H1 (cell line): ENCODE measurements at regions not wholly inside any gene's neighbourhood (a gene's known extent, or its start where the extent isn't known, plus 50 kb on each side); places are given as distances from the start of the nearest gene placed in this dataset.

Experiments
- CTCF ChIA-PET: fragments of 300-600 bp; sonication (Branson Sonifier 250); formaldehyde crosslinking; loops from one replicate; lab custom pipeline; 2021; ENCODE audit not compliant: partially characterized antibody; lab: Charles Lee
- POLR2A ChIA-PET: fragments of 300-600 bp; sonication (Branson Sonifier 250); formaldehyde crosslinking; loops from one replicate; lab custom pipeline; 2021; ENCODE audit warnings: inconsistent platforms; ENCODE audit not compliant: partially characterized antibody; lab: Charles Lee
- DNase-seq, 2 experiments: peaks; one replicate each; pipeline versions ENCODE4 v3.0.0 to v3.0.0-alpha.2; 2010 to 2022; ENCODE audit warnings: low spot score in 2 of 2, low read depth in 1 of 2, mixed read lengths in 1 of 2
- FAIRE-seq: peaks from 2 replicates; lab custom pipeline; 2011; peaks lifted over from hg19 to GRCh38; lab: Jason Lieb, UNC
- H2AFZ ChIP-seq: 2 replicates; pipeline ENCODE4 v1.8.1; 2012; ENCODE audit warnings: low read length, inconsistent platforms
- H2AK5ac ChIP-seq: 2 replicates; pipeline ENCODE4 v1.6.1; 2013; ENCODE audit warnings: low read depth, low read length
- H2BK120ac ChIP-seq: replicated peaks from 2 replicates; pipeline ENCODE3; 2013; ENCODE audit warnings: low read depth, low read length, inconsistent platforms
- H2BK12ac ChIP-seq: 2 replicates; pipeline ENCODE4 v1.6.1; 2013; ENCODE audit warnings: low read depth, low read length
- H2BK15ac ChIP-seq: 2 replicates; pipeline ENCODE4 v1.6.1; 2013; ENCODE audit warnings: low read length
- H2BK20ac ChIP-seq: 2 replicates; pipeline ENCODE4 v1.6.1; 2013; ENCODE audit warnings: low read length
- H2BK5ac ChIP-seq: 2 replicates; pipeline ENCODE4 v1.6.1; 2013; ENCODE audit warnings: low read depth, low read length
- H3K14ac ChIP-seq: 2 replicates; pipeline ENCODE4 v1.6.1; 2013; ENCODE audit warnings: inconsistent platforms; ENCODE audit not compliant: insufficient read length
- H3K18ac ChIP-seq: 2 replicates; pipeline ENCODE4 v1.6.1; 2013; ENCODE audit warnings: low read length; ENCODE audit errors: extremely low read depth
- H3K23ac ChIP-seq: 2 replicates; pipeline ENCODE4 v1.6.1; 2013; ENCODE audit warnings: inconsistent platforms; ENCODE audit not compliant: insufficient read length
- H3K23me2 ChIP-seq: 2 replicates; pipeline ENCODE4 v1.6.1; 2013; ENCODE audit warnings: low read depth, low read length
- H3K27ac ChIP-seq: 2 replicates; pipeline ENCODE4 v1.6.1; 2011; ENCODE audit warnings: low read depth, low read length, inconsistent platforms
- H3K27me3 ChIP-seq, 4 experiments: replicated peaks in 1 of 4; 1 replicate in 1 of 4; 2 replicates in 3 of 4; pipeline versions ENCODE4 v1.6.1 to v1.8.1; 2011 to 2013; ENCODE audit warnings: low read length in 3 of 4, mild to moderate bottlenecking in 3 of 4, inconsistent platforms in 2 of 4, mixed read lengths in 2 of 4, moderate library complexity in 1 of 4; ENCODE audit not compliant: control insufficient read depth in 3 of 4, insufficient read depth in 3 of 4; ENCODE audit errors: extremely low read depth in 1 of 4
- H3K36me3 ChIP-seq, 4 experiments: 2 replicates each; pipeline versions ENCODE4 v1.6.1 to v1.8.1; 2011 to 2013; ENCODE audit warnings: mild to moderate bottlenecking in 4 of 4, low read length in 3 of 4, moderate library complexity in 2 of 4, control low read depth in 1 of 4, inconsistent platforms in 1 of 4; ENCODE audit not compliant: insufficient read depth in 4 of 4, control insufficient read depth in 2 of 4
- H3K4ac ChIP-seq: replicated peaks from 2 replicates; pipeline ENCODE3; 2013; ENCODE audit warnings: low read length, low read depth, mixed read lengths, inconsistent platforms; ENCODE audit not compliant: insufficient read length
- H3K4me1 ChIP-seq, 4 experiments: replicated peaks in 1 of 4; 1 replicate in 1 of 4; 2 replicates in 3 of 4; pipeline versions ENCODE4 v1.6.1 to v1.8.1; 2011 to 2013; ENCODE audit warnings: low read length in 3 of 4, inconsistent platforms in 2 of 4, mixed read lengths in 1 of 4; ENCODE audit not compliant: insufficient read depth in 4 of 4, control insufficient read depth in 3 of 4
- H3K4me2 ChIP-seq, 2 experiments: 2 replicates each; pipeline versions ENCODE4 v1.6.1 to v1.8.1; 2011 to 2013; ENCODE audit warnings: low read depth in 2 of 2, low read length in 2 of 2, control low read depth in 1 of 2, inconsistent platforms in 1 of 2, mild to moderate bottlenecking in 1 of 2; ENCODE audit not compliant: insufficient read depth in 1 of 2
- H3K4me3 ChIP-seq, 4 experiments: fragments of 200-600, 300-600 bp in 1 of 4; sonication (generic), shearing (Covaris generic), sonication (Bioruptor Twin) in 1 of 4; 2 replicates each; pipeline versions ENCODE4 v1.5.1 to v1.8.1; 2011 to 2016; ENCODE audit warnings: low read length in 4 of 4, low read depth in 3 of 4, control low read depth in 2 of 4, inconsistent platforms in 2 of 4, mild to moderate bottlenecking in 2 of 4, mixed read lengths in 1 of 4, moderate library complexity in 1 of 4; ENCODE audit not compliant: insufficient read depth in 2 of 4; ENCODE audit errors: extremely low read depth in 1 of 4
- H3K56ac ChIP-seq: replicated peaks from 2 replicates; pipeline ENCODE3; 2013; ENCODE audit warnings: low read depth, mild to moderate bottlenecking, mixed read lengths, low read length, inconsistent platforms; ENCODE audit not compliant: insufficient read length
- H3K79me1 ChIP-seq: 2 replicates; pipeline ENCODE4 v1.6.1; 2013; ENCODE audit warnings: low read depth, low read length, control low read depth
- H3K79me2 ChIP-seq, 2 experiments: 2 replicates each; pipeline versions ENCODE4 v1.6.1 to v1.8.1; 2012 to 2013; ENCODE audit warnings: low read length in 2 of 2, mild to moderate bottlenecking in 2 of 2, inconsistent platforms in 1 of 2; ENCODE audit not compliant: insufficient read depth in 2 of 2, control insufficient read depth in 1 of 2
- H3K9ac ChIP-seq, 4 experiments: replicated peaks in 1 of 4; 1 replicate in 1 of 4; 2 replicates in 3 of 4; pipeline versions ENCODE4 v1.6.1 to v1.8.1; 2011 to 2013; ENCODE audit warnings: low read depth in 3 of 4, low read length in 3 of 4, control low read depth in 2 of 4, mild to moderate bottlenecking in 2 of 4, moderate library complexity in 2 of 4, inconsistent platforms in 1 of 4; ENCODE audit errors: extremely low read depth in 1 of 4
- H3K9me3 ChIP-seq, 2 experiments: 2 replicates each; pipeline versions ENCODE4 v1.6.1 to v1.8.1; 2012 to 2013; ENCODE audit warnings: mild to moderate bottlenecking in 2 of 2, moderate library complexity in 2 of 2, control low read depth in 1 of 2, inconsistent platforms in 1 of 2, low read depth in 1 of 2, low read length in 1 of 2, mixed read lengths in 1 of 2; ENCODE audit not compliant: insufficient read depth in 2 of 2
- H4K20me1 ChIP-seq, 2 experiments: replicated peaks in 1 of 2; 2 replicates each; pipeline versions ENCODE3 to v1.8.1; 2011 to 2013; ENCODE audit warnings: inconsistent platforms in 2 of 2, low read length in 2 of 2, mild to moderate bottlenecking in 1 of 2; ENCODE audit not compliant: insufficient read depth in 2 of 2, control insufficient read depth in 1 of 2
- H4K5ac ChIP-seq: 2 replicates; pipeline ENCODE4 v1.6.1; 2013; ENCODE audit warnings: low read length, low read depth, mixed read lengths, inconsistent platforms; ENCODE audit not compliant: insufficient read length
- H4K8ac ChIP-seq: 2 replicates; pipeline ENCODE4 v1.8.0; 2013; ENCODE audit warnings: mild to moderate bottlenecking, moderate library complexity, low read length, inconsistent platforms; ENCODE audit not compliant: insufficient read depth; ENCODE audit errors: extremely low read depth
- H4K91ac ChIP-seq: replicated peaks from 2 replicates; pipeline ENCODE3; 2013; ENCODE audit warnings: low read length, mixed read lengths, inconsistent platforms; ENCODE audit not compliant: insufficient read length
- CBX5 ChIP-seq: fragments of 300-800, 300-1000 bp; sonication (generic); IDR thresholded peaks from 2 replicates; pipeline ENCODE4 v1.7.1; 2016; ENCODE audit warnings: antibody characterized with exemption, low read length, low read depth
- CHD2 ChIP-seq: IDR thresholded peaks from 2 replicates; pipeline ENCODE4 v1.6.1; 2012; ENCODE audit warnings: low read length, improper control_type of control experiment
- CTBP2 ChIP-seq: IDR thresholded peaks from 2 replicates; pipeline ENCODE4 v1.7.0; 2011; ENCODE audit warnings: borderline replicate concordance, mild to moderate bottlenecking, moderate library complexity, mixed read lengths, low read length; ENCODE audit not compliant: insufficient read depth, insufficient read length
- HDAC2 ChIP-seq, 2 experiments: fragments of 300-600 bp in 1 of 2; sonication (generic) in 1 of 2; IDR thresholded peaks; 2 replicates each; pipeline ENCODE4 v1.6.1; 2011 to 2012; ENCODE audit warnings: low read depth in 2 of 2, low read length in 2 of 2, mild to moderate bottlenecking in 2 of 2, moderate library complexity in 2 of 2, borderline replicate concordance in 1 of 2, inconsistent platforms in 1 of 2
- KDM1A ChIP-seq: fragments of 200-600, 300-600 bp; sonication (generic); IDR thresholded peaks from 2 replicates; pipeline ENCODE4 v1.7.1; 2016; ENCODE audit warnings: mild to moderate bottlenecking, low read length, borderline replicate concordance
- NANOG ChIP-seq: IDR thresholded peaks from 2 replicates; pipeline ENCODE4 v1.6.1; 2011; ENCODE audit warnings: low read length, low read depth, mild to moderate bottlenecking, inconsistent platforms; ENCODE audit not compliant: insufficient read depth, poor library complexity, severe bottlenecking
- SRF ChIP-seq: IDR thresholded peaks from 2 replicates; pipeline ENCODE4 v1.6.1; 2011; ENCODE audit warnings: mild to moderate bottlenecking, low read depth, low read length, moderate library complexity
- TAF1 ChIP-seq: IDR thresholded peaks from 2 replicates; pipeline ENCODE4 v1.6.1; 2011; ENCODE audit warnings: mild to moderate bottlenecking, low read depth, low read length
- TBP ChIP-seq: IDR thresholded peaks from 2 replicates; pipeline ENCODE4 v1.6.1; 2011; ENCODE audit warnings: low read depth, low read length, improper control_type of control experiment
- USF2 ChIP-seq: IDR thresholded peaks from 2 replicates; pipeline ENCODE4 v1.6.1; 2011; ENCODE audit warnings: low read length, improper control_type of control experiment
- YY1 ChIP-seq: IDR thresholded peaks from 2 replicates; pipeline ENCODE4 v1.6.1; 2011; ENCODE audit warnings: low read depth, mild to moderate bottlenecking, low read length
- ZNF274 ChIP-seq: IDR thresholded peaks from 2 replicates; pipeline ENCODE4 v1.7.0; 2012; ENCODE audit warnings: low read length, borderline replicate concordance; ENCODE audit errors: extremely low read depth
- WGBS, 2 experiments: shearing (Covaris generic) in 1 of 2; methylation state at CpG; one replicate each; pipeline versions ENCODE4 v1.1.6 to v1.1.7; 2013 to 2015; ENCODE audit warnings: low lambda C conversion rate in 2 of 2, mixed read lengths in 2 of 2, inconsistent platforms in 1 of 2, low coverage in 1 of 2, missing lambda C conversion rate in 1 of 2; ENCODE audit not compliant: insufficient replicate concordance in 2 of 2, insufficient coverage in 1 of 2, insufficient read length in 1 of 2; ENCODE audit errors: extremely low coverage in 1 of 2, missing lambda C conversion rate in 1 of 2; 5-methylcytosine and 5-hydroxymethylcytosine counted together

- Histone ChIP-seq H2BK15ac (no peak overlapping the region), H4K20me1 (no peaks in the 10 kb centered on the region), H2BK12ac (no peak overlapping the region), H2AFZ (no peak overlapping the region), H3K4me1 (no peaks in the 10 kb centered on the region; a peak in 1 of 7 replicates), H2BK5ac (no peak overlapping the region), H4K8ac (no peak overlapping the region), H3K23me2 (no peaks in the 10 kb centered on the region), H3K27ac (no peak overlapping the region), H3K4me3 (no peak overlapping the region), H3K79me2 (no peaks in the 10 kb centered on the region), H3K18ac (no peak overlapping the region), H4K91ac (no peak overlapping the region), H3K9me3 (no peaks in the 10 kb centered on the region; a peak in 1 of 4 replicates), H3K79me1 (no peaks in the 10 kb centered on the region), H2BK120ac (no peak overlapping the region), H3K4me2 (no peak overlapping the region), H2AK5ac (no peak overlapping the region), H3K4ac (no peak overlapping the region), H3K27me3 (peaks cover 0 to 1% (median 0%) of the 10 kb centered on the region in 4 experiments; a peak in 1 of 7 replicates), H3K36me3 (no peaks in the 10 kb centered on the region), H3K23ac (no peak overlapping the region), H3K9ac (no peak overlapping the region), H2BK20ac (no peak overlapping the region), H3K56ac (no peak overlapping the region), H3K14ac (no peak overlapping the region), H4K5ac (no peak overlapping the region)
- DNase-seq (no peak), FAIRE-seq (no peak)
- CTCF ChIA-PET, result interaction anchor here (1.6 kb wide), 1 partner anchor 59 kb away, joined by 4 read pairs; no protein-coding TSS in a partner anchor
- TF ChIP-seq CTBP2 (no peak), HDAC2 (IDR thresholded peaks at IDR 0.05; ENCODE audit: borderline replicate concordance in 1 of 2, low read depth in 2 of 2, low read length in 2 of 2) (no peak), CHD2 (no peak), CBX5 (no peak), TAF1 (no peak), SRF (no peak), NANOG (no peak), TBP (no peak), YY1 (no peak), ZNF274 (no peak), USF2 (no peak), KDM1A (no peak)
- WGBS, 2 experiments, result 95% methylated on average over 7 of the region's 7 CpGs; no CpG with 5 or more reads in 1 of the 2 experiments
- POLR2A ChIA-PET, result no interaction called here
These were observed 179.7 kb downstream of the PTPN20 start for GRCh38 chr10:47090903-47091302.
